HepG2 (cell line): ENCODE measurements at regions not wholly inside any gene's neighbourhood (a gene's known extent, or its start where the extent isn't known, plus 50 kb on each side); places are given as distances from the start of the nearest gene placed in this dataset.

Experiments
- ATAC-seq: fragments of 200-7000 bp; cut with Tn5 transposase; 3 replicates; pipeline ENCODE4 v1.9.1; 2020; ENCODE audit warnings: mild to moderate bottlenecking, moderate library complexity
- BruUV-seq: library from RNA; stranded (reverse); fragments of 400-500 nt; replicated peaks from 2 replicates; lab custom pipeline; 2021; lab: Mats Ljungman, UMichigan
- CTCF ChIA-PET: fragments of 300-600 bp; formaldehyde crosslinking; extraction: SDS; loops from one replicate; lab custom pipeline; 2021; ENCODE audit warnings: low total read pairs, inconsistent platforms, low intra/inter-chr PET ratio; lab: Yijun Ruan, JAX
- POLR2A ChIA-PET: fragments of 350-600 bp; sonication (Branson Sonifier 250); formaldehyde crosslinking; loops from one replicate; lab custom pipeline; 2020; ENCODE audit warnings: antibody characterized with exemption, inconsistent platforms; lab: Yijun Ruan, JAX
- DNase-seq: peaks from one replicate; pipeline ENCODE4 v3.0.0-alpha.2; 2015; ENCODE audit warnings: low spot score
- FAIRE-seq: peaks from 3 replicates; lab custom pipeline; 2011; peaks lifted over from hg19 to GRCh38; lab: Jason Lieb, UNC
- H2AFZ ChIP-seq: one replicate; pipeline ENCODE4 v1.6.1; 2011; ENCODE audit warnings: low read length, inconsistent platforms
- H3K27ac ChIP-seq: fragments of 300-600 bp; 3 replicates; pipeline ENCODE4 v1.8.0; 2011; ENCODE audit warnings: mixed run types, mild to moderate bottlenecking, mixed read lengths, low read length, inconsistent platforms; ENCODE audit not compliant: insufficient read depth; ENCODE audit errors: extremely low read length
- H3K27me3 ChIP-seq, 2 experiments: fragments of 200-600 bp in 1 of 2; 2 replicates in 1 of 2; 3 replicates in 1 of 2; pipeline versions ENCODE4 v1.6.0 to v1.8.0; 2011; ENCODE audit warnings: low read length in 2 of 2, mild to moderate bottlenecking in 2 of 2, moderate library complexity in 2 of 2, inconsistent platforms in 1 of 2; ENCODE audit not compliant: insufficient read depth in 2 of 2, control insufficient read depth in 1 of 2
- H3K36me3 ChIP-seq, 2 experiments: fragments of 200-600 bp in 1 of 2; replicated peaks in 1 of 2; 2 replicates in 1 of 2; 3 replicates in 1 of 2; pipeline versions ENCODE4 v1.5.1 to v1.8.0; 2011; ENCODE audit warnings: low read length in 2 of 2, inconsistent platforms in 1 of 2; ENCODE audit not compliant: insufficient read depth in 2 of 2, control insufficient read depth in 1 of 2
- H3K4me1 ChIP-seq: 2 replicates; pipeline ENCODE4 v1.5.1; 2012; ENCODE audit warnings: low read length, inconsistent platforms; ENCODE audit not compliant: insufficient read depth
- H3K4me2 ChIP-seq: 2 replicates; pipeline ENCODE4 v1.6.0; 2011; ENCODE audit warnings: low read depth, low read length, inconsistent platforms
- H3K4me3 ChIP-seq, 3 experiments: fragments of 200-600 bp in 1 of 3; sonication (generic), shearing (Covaris generic) in 1 of 3; replicated peaks in 1 of 3; 2 replicates each; pipeline ENCODE4 v1.5.1; 2011 to 2016; ENCODE audit warnings: low read length in 3 of 3, inconsistent platforms in 2 of 3, low read depth in 2 of 3, mild to moderate bottlenecking in 2 of 3, control low read depth in 1 of 3, mixed read lengths in 1 of 3; ENCODE audit not compliant: insufficient read depth in 1 of 3
- H3K79me2 ChIP-seq: one replicate; pipeline ENCODE4 v1.6.1; 2011; ENCODE audit warnings: low read length, inconsistent platforms; ENCODE audit not compliant: insufficient read depth
- H3K9ac ChIP-seq: 2 replicates; pipeline ENCODE4 v1.6.0; 2011; ENCODE audit warnings: mild to moderate bottlenecking, low read depth, low read length, inconsistent platforms; ENCODE audit not compliant: insufficient read depth
- H3K9me3 ChIP-seq: 2 replicates; pipeline ENCODE4 v1.5.1; 2012; ENCODE audit warnings: mild to moderate bottlenecking, low read length
- H4K20me1 ChIP-seq: 2 replicates; pipeline ENCODE4 v1.6.0; 2011; ENCODE audit warnings: inconsistent platforms, mild to moderate bottlenecking, low read length, moderate library complexity; ENCODE audit not compliant: insufficient read depth
- CBFB ChIP-seq: sonication (generic); formaldehyde crosslinking; IDR thresholded peaks from 2 replicates; pipeline ENCODE4 v1.4.0; 2020; ENCODE audit warnings: missing genetic modification reagents
- CREM ChIP-seq, 2 experiments: sonication (generic) in 1 of 2; formaldehyde crosslinking in 1 of 2; IDR thresholded peaks; 2 replicates each; pipeline versions ENCODE4 v1.4.0 to v1.6.1; 2016 to 2020; ENCODE audit warnings: antibody characterized with exemption in 1 of 2, mild to moderate bottlenecking in 1 of 2, missing genetic modification reagents in 1 of 2
- EHMT2 ChIP-seq: fragments of 200-600 bp; sonication (generic); IDR thresholded peaks from 2 replicates; pipeline ENCODE4 v1.7.0; 2017; ENCODE audit warnings: antibody characterized with exemption, low read depth, low read length, borderline replicate concordance
- HNF4G ChIP-seq, 2 experiments: sonication (generic) in 1 of 2; formaldehyde crosslinking in 1 of 2; IDR thresholded peaks; 2 replicates each; pipeline versions ENCODE4 v1.4.0 to v1.6.1; 2011 to 2020; ENCODE audit warnings: borderline replicate concordance in 2 of 2, low read depth in 2 of 2, mild to moderate bottlenecking in 2 of 2, low read length in 1 of 2, missing genetic modification reagents in 1 of 2, moderate library complexity in 1 of 2
- JUN ChIP-seq: sonication (generic); formaldehyde crosslinking; IDR thresholded peaks from 2 replicates; pipeline ENCODE4 v1.4.0; 2020; ENCODE audit warnings: mild to moderate bottlenecking, missing genetic modification reagents
- KDM2A ChIP-seq: sonication (generic); formaldehyde crosslinking; IDR thresholded peaks from 2 replicates; pipeline ENCODE4 v1.4.0; 2020; ENCODE audit warnings: low read depth, missing genetic modification reagents, borderline replicate concordance
- NCOA5 ChIP-seq: sonication (generic); formaldehyde crosslinking; IDR thresholded peaks from 2 replicates; pipeline ENCODE4 v1.4.0; 2020; ENCODE audit warnings: missing genetic modification reagents
- PRPF4 ChIP-seq: fragments of 200-400 bp; formaldehyde crosslinking; IDR thresholded peaks from 2 replicates; pipeline ENCODE4 v1.6.1; 2016; ENCODE audit warnings: low read length, low read depth; ENCODE audit not compliant: poor library complexity, severe bottlenecking
- SP5 ChIP-seq: IDR thresholded peaks from 2 replicates; pipeline ENCODE4 v1.6.1; 2016; ENCODE audit warnings: low read depth, borderline replicate concordance
- TARDBP ChIP-seq: sonication (generic); formaldehyde crosslinking; IDR thresholded peaks from 2 replicates; pipeline ENCODE4 v1.8.0; 2022; ENCODE audit warnings: mild to moderate bottlenecking, missing genetic modification reagents
- ZFX ChIP-seq: sonication (generic); formaldehyde crosslinking; IDR thresholded peaks from 2 replicates; pipeline ENCODE4 v1.4.0; 2020; ENCODE audit warnings: mild to moderate bottlenecking, low read depth, missing genetic modification reagents, moderate library complexity
- ZKSCAN8 ChIP-seq: IDR thresholded peaks from 2 replicates; pipeline ENCODE4 v1.6.1; 2016; ENCODE audit warnings: borderline replicate concordance, missing genetic modification reagents, missing compliant biosample characterization
- ZNF672 ChIP-seq: sonication (generic); formaldehyde crosslinking; IDR thresholded peaks from 2 replicates; pipeline ENCODE4 v1.8.1; 2022; ENCODE audit warnings: missing genetic modification reagents
- ZNF674 ChIP-seq: sonication (generic); formaldehyde crosslinking; IDR thresholded peaks from 2 replicates; pipeline ENCODE4 v1.5.0; 2020; ENCODE audit warnings: low read depth, mild to moderate bottlenecking, missing genetic modification reagents
- ZNF775 ChIP-seq: sonication (generic); formaldehyde crosslinking; IDR thresholded peaks from 2 replicates; pipeline ENCODE4 v1.4.0; 2020; ENCODE audit warnings: missing genetic modification reagents, mild to moderate bottlenecking, moderate library complexity, borderline replicate concordance
- WGBS: methylation state at CpG from one replicate; pipeline ENCODE4 v1.1.6; 2017; ENCODE audit warnings: low lambda C conversion rate; 5-methylcytosine and 5-hydroxymethylcytosine counted together
- in situ Hi-C: cut with HindIII; loops from 2 replicates; pipeline ENCODE4 v1.10.0; 2017; ENCODE audit warnings: low pct_unique_long_range_greater_than_20kb; ENCODE audit not compliant: extremely low pct_ligation_motif_present
- intact Hi-C: fragments of 100-400 bp; cut with micrococcal nuclease; formaldehyde crosslinking; loops from one replicate; pipeline ENCODE4 v1.10.0; 2022; ENCODE audit not compliant: unreplicated experiment
- TF ChIP-seq, protein P1 (sequence below): sonication (generic); formaldehyde crosslinking; IDR thresholded peaks from 2 replicates; pipeline ENCODE4 v1.4.0; 2020; ENCODE audit warnings: missing genetic modification reagents
- TF ChIP-seq, protein P2 (sequence below): sonication (generic); formaldehyde crosslinking; IDR thresholded peaks from 2 replicates; pipeline ENCODE4 v1.8.0; 2022; ENCODE audit warnings: mild to moderate bottlenecking, missing genetic modification reagents, moderate library complexity

DNA sequence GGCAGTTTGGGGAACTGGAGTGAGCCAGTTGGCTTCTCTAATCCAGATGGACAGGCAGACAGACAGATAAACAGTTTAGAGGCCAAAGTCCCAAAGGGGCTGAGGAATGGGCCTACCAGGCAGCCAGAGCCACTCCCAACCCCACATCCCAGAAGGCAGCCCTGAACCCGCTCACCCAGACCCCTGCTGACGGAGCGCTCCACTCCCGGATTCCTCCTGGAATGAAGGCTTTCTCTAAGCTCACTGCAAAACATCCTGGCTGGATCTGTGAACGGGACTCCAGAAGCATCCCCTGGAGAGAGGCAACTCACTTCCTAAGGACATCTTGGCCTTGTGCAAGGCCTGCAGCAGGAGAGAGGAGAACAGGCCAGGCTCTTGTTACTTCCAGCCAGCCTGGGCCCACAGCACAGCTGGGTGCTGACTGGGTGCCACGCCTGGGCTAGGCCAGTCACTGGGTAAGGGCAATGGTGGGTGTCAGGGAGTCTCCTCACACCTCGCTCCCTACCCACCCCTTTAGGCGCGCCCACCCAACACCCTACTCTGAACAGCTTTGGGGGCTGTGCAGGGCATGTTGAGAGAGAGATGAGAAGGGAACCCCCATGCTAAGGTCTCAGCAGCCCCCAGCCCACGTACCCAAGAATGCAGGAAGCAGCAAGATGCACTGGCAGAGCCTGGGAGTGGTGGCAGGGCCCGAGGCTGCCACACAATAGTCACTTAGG is 168.6 kb upstream of the ZMIZ1 start:
- FAIRE-seq (peak; percentile 36), ATAC-seq (peak; percentile 79), DNase-seq (peak; percentile 38)
- BruUV-seq, result no TSS peak
- ChIA-PET POLR2A (no interaction called here), CTCF (no interaction called here)
- no peak overlapping the region for H3K27ac ChIP-seq
- no peaks in the 10 kb centered on the region for H3K79me2 ChIP-seq
- no peak overlapping the region for H2AFZ ChIP-seq
- peak overlapping the region; percentile 62 for H3K4me2 ChIP-seq
- no peak overlapping the region for H3K9ac ChIP-seq
- intact Hi-C loops, result no loop called here
- H3K4me3 ChIP-seq, result peak overlapping the region in 1 of 3 experiments; percentile 14; a peak in 1 of 6 replicates
- no peaks in the 10 kb centered on the region for H4K20me1 ChIP-seq
- peaks cover 3 to 25% of the 10 kb centered on the region in 2 experiments; a peak in 3 of 5 replicates for H3K27me3 ChIP-seq
- no peaks in the 10 kb centered on the region for H3K9me3 ChIP-seq
- in situ Hi-C loops, result no loop called here
- WGBS, result 36% methylated on average over 3 of the region's 11 CpGs
- H3K4me1 ChIP-seq, result peaks cover 26% of the 10 kb centered on the region
- H3K36me3 ChIP-seq, result no peaks in the 10 kb centered on the region
- no peak for TF ChIP-seq ZNF674
- no peak for TF ChIP-seq ZNF775 (CRISPR knock-in tag)
- no peak for TF ChIP-seq CREM (IDR thresholded peaks at IDR 0.05)
- TF ChIP-seq CREM (CRISPR knock-in tag; IDR thresholded peaks at IDR 0.05), result no peak
- no peak for TF ChIP-seq KDM2A (CRISPR knock-in tag)
- TF ChIP-seq, protein P1, sequence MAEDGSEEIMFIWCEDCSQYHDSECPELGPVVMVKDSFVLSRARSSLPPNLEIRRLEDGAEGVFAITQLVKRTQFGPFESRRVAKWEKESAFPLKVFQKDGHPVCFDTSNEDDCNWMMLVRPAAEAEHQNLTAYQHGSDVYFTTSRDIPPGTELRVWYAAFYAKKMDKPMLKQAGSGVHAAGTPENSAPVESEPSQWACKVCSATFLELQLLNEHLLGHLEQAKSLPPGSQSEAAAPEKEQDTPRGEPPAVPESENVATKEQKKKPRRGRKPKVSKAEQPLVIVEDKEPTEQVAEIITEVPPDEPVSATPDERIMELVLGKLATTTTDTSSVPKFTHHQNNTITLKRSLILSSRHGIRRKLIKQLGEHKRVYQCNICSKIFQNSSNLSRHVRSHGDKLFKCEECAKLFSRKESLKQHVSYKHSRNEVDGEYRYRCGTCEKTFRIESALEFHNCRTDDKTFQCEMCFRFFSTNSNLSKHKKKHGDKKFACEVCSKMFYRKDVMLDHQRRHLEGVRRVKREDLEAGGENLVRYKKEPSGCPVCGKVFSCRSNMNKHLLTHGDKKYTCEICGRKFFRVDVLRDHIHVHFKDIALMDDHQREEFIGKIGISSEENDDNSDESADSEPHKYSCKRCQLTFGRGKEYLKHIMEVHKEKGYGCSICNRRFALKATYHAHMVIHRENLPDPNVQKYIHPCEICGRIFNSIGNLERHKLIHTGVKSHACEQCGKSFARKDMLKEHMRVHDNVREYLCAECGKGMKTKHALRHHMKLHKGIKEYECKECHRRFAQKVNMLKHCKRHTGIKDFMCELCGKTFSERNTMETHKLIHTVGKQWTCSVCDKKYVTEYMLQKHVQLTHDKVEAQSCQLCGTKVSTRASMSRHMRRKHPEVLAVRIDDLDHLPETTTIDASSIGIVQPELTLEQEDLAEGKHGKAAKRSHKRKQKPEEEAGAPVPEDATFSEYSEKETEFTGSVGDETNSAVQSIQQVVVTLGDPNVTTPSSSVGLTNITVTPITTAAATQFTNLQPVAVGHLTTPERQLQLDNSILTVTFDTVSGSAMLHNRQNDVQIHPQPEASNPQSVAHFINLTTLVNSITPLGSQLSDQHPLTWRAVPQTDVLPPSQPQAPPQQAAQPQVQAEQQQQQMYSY, result peak; percentile 80; the same call in 1 of the 2 replicates
- TF ChIP-seq, protein P2, sequence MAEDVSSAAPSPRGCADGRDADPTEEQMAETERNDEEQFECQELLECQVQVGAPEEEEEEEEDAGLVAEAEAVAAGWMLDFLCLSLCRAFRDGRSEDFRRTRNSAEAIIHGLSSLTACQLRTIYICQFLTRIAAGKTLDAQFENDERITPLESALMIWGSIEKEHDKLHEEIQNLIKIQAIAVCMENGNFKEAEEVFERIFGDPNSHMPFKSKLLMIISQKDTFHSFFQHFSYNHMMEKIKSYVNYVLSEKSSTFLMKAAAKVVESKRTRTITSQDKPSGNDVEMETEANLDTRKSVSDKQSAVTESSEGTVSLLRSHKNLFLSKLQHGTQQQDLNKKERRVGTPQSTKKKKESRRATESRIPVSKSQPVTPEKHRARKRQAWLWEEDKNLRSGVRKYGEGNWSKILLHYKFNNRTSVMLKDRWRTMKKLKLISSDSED, result no peak
- no peak for TF ChIP-seq NCOA5 (CRISPR knock-in tag)
- no peak for TF ChIP-seq SP5
- no peak for TF ChIP-seq CBFB (CRISPR knock-in tag)
- TF ChIP-seq EHMT2, result no peak
- TF ChIP-seq ZFX (CRISPR knock-in tag), result peak; percentile 28; the same call in 1 of the 2 replicates
- peak; percentile 52; the same call in 1 of the 2 replicates for TF ChIP-seq HNF4G (IDR thresholded peaks at IDR 0.05; ENCODE audit: borderline replicate concordance, low read depth, low read length)
- no peak for TF ChIP-seq HNF4G (CRISPR knock-in tag; IDR thresholded peaks at IDR 0.05; ENCODE audit: borderline replicate concordance, low read depth)
- TF ChIP-seq ZKSCAN8, result no peak
- TF ChIP-seq JUN (CRISPR knock-in tag), result no peak
- no peak for TF ChIP-seq PRPF4
- no peak for TF ChIP-seq ZNF672 (CRISPR knock-in tag)
- no peak for TF ChIP-seq TARDBP
